ENCODE measurements at regions not wholly inside any gene's neighbourhood (a gene's known extent, or its start where the extent isn't known, plus 50 kb on each side); places are given as distances from the start of the nearest gene placed in this dataset.
"Not testable (repeated sequence)": the region's sequence is repeated elsewhere in the genome, so short reads cannot be mapped to it uniquely, and the experiment has no call there.

- H3K4me3 ChIP-seq (replicated peaks; ENCODE audit: low read depth, low read length), result no peak overlapping the region
- DNase-seq (ENCODE audit: low read depth), result no peak
- TF ChIP-seq CTCF (IDR thresholded peaks at IDR 0.05; ENCODE audit: low read length, missing control alignments), result no peak
Observed at GRCh38 chr6:155638200-155638599, 182.6 kb upstream of the NOX3 start.

GRCh38 chr6:155635416-155635815 is 179.8 kb upstream of the NOX3 start:
- H3K4me3 ChIP-seq (replicated peaks; ENCODE audit: low read depth, low read length), result no peak overlapping the region
- no peak for DNase-seq (ENCODE audit: low read depth)
- TF ChIP-seq CTCF (IDR thresholded peaks at IDR 0.05; ENCODE audit: low read length, missing control alignments), result no peak

- DNase-seq (ENCODE audit: low read depth), result no peak
- TF ChIP-seq CTCF (IDR thresholded peaks at IDR 0.05; ENCODE audit: low read length, missing control alignments), result no peak
- H3K4me3 ChIP-seq (replicated peaks; ENCODE audit: low read depth, low read length), result no peak overlapping the region
Observed at GRCh38 chr6:155630085-155630484, 174.4 kb upstream of the NOX3 start.

GRCh38 chr6:155629652-155630051 is 174.0 kb upstream of the NOX3 start:
- no peak overlapping the region for H3K4me3 ChIP-seq (replicated peaks; ENCODE audit: low read depth, low read length)

GRCh38 chr6:155628306-155628705 is 172.7 kb upstream of the NOX3 start:
- no peak for TF ChIP-seq CTCF (IDR thresholded peaks at IDR 0.05; ENCODE audit: low read length, missing control alignments)
- no peak for DNase-seq (ENCODE audit: low read depth)
- no peak overlapping the region for H3K4me3 ChIP-seq (replicated peaks; ENCODE audit: low read depth, low read length)

More at GRCh38 chr6:155629652-155630051, 174.0 kb upstream of the NOX3 start:
- no peak for DNase-seq (ENCODE audit: low read depth)
- no peak for TF ChIP-seq CTCF (IDR thresholded peaks at IDR 0.05; ENCODE audit: low read length, missing control alignments)

GRCh38 chr6:155627722-155628212 is 172.1 kb upstream of the NOX3 start:
- H3K4me3 ChIP-seq (replicated peaks; ENCODE audit: low read depth, low read length); DNase-seq (ENCODE audit: low read depth): not testable (repeated sequence)

- TF ChIP-seq CTCF (IDR thresholded peaks at IDR 0.05; ENCODE audit: low read length, missing control alignments), result no peak
- no peak overlapping the region for H3K4me3 ChIP-seq (replicated peaks; ENCODE audit: low read depth, low read length)
- DNase-seq (ENCODE audit: low read depth), result no peak
Observed at GRCh38 chr6:155623450-155624178, 168.0 kb upstream of the NOX3 start.
